DND-41 (cell line): ENCODE measurements at regions not wholly inside any gene's neighbourhood (a gene's known extent, or its start where the extent isn't known, plus 50 kb on each side); places are given as distances from the start of the nearest gene placed in this dataset.

Experiments
- ATAC-seq: fragments of 200-7000 bp; cut with Tn5 transposase; 3 replicates; pipeline ENCODE4 v1.9.1; 2021; ENCODE audit warnings: low read depth; ENCODE audit not compliant: insufficient read depth
- DNase-seq: peaks from one replicate; pipeline ENCODE4 v3.0.0-alpha.2; 2020
- H2AFZ ChIP-seq: 2 replicates; pipeline ENCODE4 v1.6.0; 2012; ENCODE audit warnings: low read depth, low read length
- H3K27ac ChIP-seq: 2 replicates; pipeline ENCODE4 v1.5.1; 2012; ENCODE audit warnings: low read length, inconsistent platforms
- H3K27me3 ChIP-seq: fragments of 200-600 bp; sonication (generic); 2 replicates; pipeline ENCODE4 v1.6.0; 2012; ENCODE audit warnings: low read length, mild to moderate bottlenecking, inconsistent platforms; ENCODE audit not compliant: insufficient read depth, poor library complexity
- H3K36me3 ChIP-seq: 2 replicates; pipeline ENCODE4 v1.5.1; 2012; ENCODE audit warnings: low read length, inconsistent platforms; ENCODE audit not compliant: insufficient read depth
- H3K4me1 ChIP-seq: 2 replicates; pipeline ENCODE4 v1.5.1; 2012; ENCODE audit warnings: mild to moderate bottlenecking, low read length; ENCODE audit not compliant: insufficient read depth
- H3K4me2 ChIP-seq: 2 replicates; pipeline ENCODE4 v1.6.0; 2012; ENCODE audit warnings: mild to moderate bottlenecking, moderate library complexity, low read length, inconsistent platforms; ENCODE audit not compliant: insufficient read depth
- H3K4me3 ChIP-seq, 2 experiments: fragments of 200-600 bp in 1 of 2; shearing (Covaris generic) in 1 of 2; 2 replicates each; pipeline ENCODE4 v1.5.1; 2012 to 2016; ENCODE audit warnings: inconsistent platforms in 2 of 2, low read length in 2 of 2, mild to moderate bottlenecking in 2 of 2, low read depth in 1 of 2, moderate library complexity in 1 of 2
- H3K79me2 ChIP-seq: 2 replicates; pipeline ENCODE4 v1.6.0; 2012; ENCODE audit warnings: low read length, inconsistent platforms; ENCODE audit not compliant: insufficient read depth
- H3K9ac ChIP-seq: 2 replicates; pipeline ENCODE4 v1.6.0; 2012; ENCODE audit warnings: low read depth, mild to moderate bottlenecking, inconsistent platforms, low read length, moderate library complexity
- H3K9me3 ChIP-seq: 2 replicates; pipeline ENCODE4 v1.5.1; 2012; ENCODE audit warnings: low read length, moderate library complexity, mild to moderate bottlenecking, inconsistent platforms; ENCODE audit not compliant: insufficient read depth, severe bottlenecking
- H4K20me1 ChIP-seq: 2 replicates; pipeline ENCODE4 v1.6.0; 2012; ENCODE audit warnings: low read length; ENCODE audit not compliant: insufficient read depth
- CTCF ChIP-seq: IDR thresholded peaks from 2 replicates; pipeline ENCODE4 v1.5.1; 2012; ENCODE audit warnings: borderline replicate concordance, low read length, moderate library complexity, mild to moderate bottlenecking; ENCODE audit not compliant: poor library complexity, severe bottlenecking; ENCODE audit errors: extremely low read depth
- EZH2 ChIP-seq: IDR thresholded peaks from 3 replicates; pipeline ENCODE4 v1.6.1; 2012; ENCODE audit warnings: borderline replicate concordance, low read depth, mild to moderate bottlenecking, moderate library complexity, low read length, inconsistent platforms; ENCODE audit not compliant: severe bottlenecking

- DNase-seq: no peak
- ATAC-seq: no peak
- no peaks in the 10 kb centered on the region for H3K4me1 ChIP-seq
- peaks cover 2% of the 10 kb centered on the region for H3K27me3 ChIP-seq
- no peaks in the 10 kb centered on the region for H3K79me2 ChIP-seq
- H3K4me3 ChIP-seq: no peak overlapping the region
- no peaks in the 10 kb centered on the region for H3K9me3 ChIP-seq
- no peak for TF ChIP-seq CTCF
- TF ChIP-seq EZH2: no peak
- H3K4me2 ChIP-seq: no peak overlapping the region
- no peaks in the 10 kb centered on the region for H4K20me1 ChIP-seq
- no peak overlapping the region for H2AFZ ChIP-seq
- no peaks in the 10 kb centered on the region for H3K36me3 ChIP-seq
- no peak overlapping the region for H3K27ac ChIP-seq
- no peak overlapping the region for H3K9ac ChIP-seq
These were observed 146.4 kb downstream of the EMP1 start for GRCh38 chr12:13342971-13343370.

GRCh38 chr12:13340149-13340548 lies 143.6 kb downstream of the EMP1 start:
- H2AFZ ChIP-seq: no peak overlapping the region
- H3K4me1 ChIP-seq: no peaks in the 10 kb centered on the region
- H3K4me3 ChIP-seq: no peak overlapping the region
- peaks cover 2% of the 10 kb centered on the region for H3K27me3 ChIP-seq
- no peak overlapping the region for H3K27ac ChIP-seq
- H4K20me1 ChIP-seq: no peaks in the 10 kb centered on the region; the same call in 1 of the 2 replicates
- no peak overlapping the region for H3K9ac ChIP-seq
- no peak for DNase-seq
- H3K9me3 ChIP-seq: no peaks in the 10 kb centered on the region
- no peak overlapping the region for H3K4me2 ChIP-seq
- H3K79me2 ChIP-seq: no peaks in the 10 kb centered on the region
- H3K36me3 ChIP-seq: no peaks in the 10 kb centered on the region
- no peak for ATAC-seq
- TF ChIP-seq CTCF (no peak), EZH2 (no peak)

- ATAC-seq: no peak
- no peak for TF ChIP-seq CTCF
- TF ChIP-seq EZH2: no peak
These were observed 143.0 kb downstream of the EMP1 start for GRCh38 chr12:13339538-13339937.

GRCh38 chr12:13339091-13339490 lies 142.6 kb downstream of the EMP1 start:
- no peak overlapping the region for H3K4me2 ChIP-seq
- H3K27ac ChIP-seq: no peak overlapping the region
- H3K27me3 ChIP-seq: peaks cover 2% of the 10 kb centered on the region
- no peak overlapping the region for H2AFZ ChIP-seq
- H3K4me1 ChIP-seq: no peaks in the 10 kb centered on the region
- no peaks in the 10 kb centered on the region; the same call in 1 of the 2 replicates for H4K20me1 ChIP-seq
- TF ChIP-seq CTCF (no peak), EZH2 (no peak)
- H3K9me3 ChIP-seq: no peaks in the 10 kb centered on the region
- ATAC-seq: no peak
- no peak for DNase-seq
- no peak overlapping the region for H3K4me3 ChIP-seq
- H3K36me3 ChIP-seq: no peaks in the 10 kb centered on the region
- H3K9ac ChIP-seq: no peak overlapping the region
- H3K79me2 ChIP-seq: no peaks in the 10 kb centered on the region

More at GRCh38 chr12:13339538-13339937, 143.0 kb downstream of the EMP1 start:
- Histone ChIP-seq H3K36me3 (no peaks in the 10 kb centered on the region), H3K4me3 (no peak overlapping the region), H3K4me2 (no peak overlapping the region), H3K79me2 (no peaks in the 10 kb centered on the region), H4K20me1 (no peaks in the 10 kb centered on the region; the same call in 1 of the 2 replicates), H3K9ac (no peak overlapping the region), H3K4me1 (no peaks in the 10 kb centered on the region), H3K27ac (no peak overlapping the region), H3K9me3 (no peaks in the 10 kb centered on the region), H3K27me3 (peaks cover 2% of the 10 kb centered on the region), H2AFZ (no peak overlapping the region)
- DNase-seq: no peak
